GM18951 (cell line): ENCODE measurements at regions not wholly inside any gene's neighbourhood (a gene's known extent, or its start where the extent isn't known, plus 50 kb on each side); places are given as distances from the start of the nearest gene placed in this dataset.
"Not testable (repeated sequence)": the region's sequence is repeated elsewhere in the genome, so short reads cannot be mapped to it uniquely, and the experiment has no call there.

Experiments
- POLR2A ChIP-seq: IDR thresholded peaks from 4 replicates; pipeline ENCODE4 v1.6.1; 2011; ENCODE audit warnings: mild to moderate bottlenecking; ENCODE audit not compliant: insufficient read length, insufficient read depth; ENCODE audit errors: extremely low read depth
- in situ Hi-C: fragments of 300-500 bp; cut with MboI; formaldehyde crosslinking; loops from one replicate; pipeline ENCODE4 v1.12.0; 2022; ENCODE audit warnings: low sequenced_read_pairs, mixed read lengths, inconsistent platforms; ENCODE audit not compliant: unreplicated experiment

DNA sequence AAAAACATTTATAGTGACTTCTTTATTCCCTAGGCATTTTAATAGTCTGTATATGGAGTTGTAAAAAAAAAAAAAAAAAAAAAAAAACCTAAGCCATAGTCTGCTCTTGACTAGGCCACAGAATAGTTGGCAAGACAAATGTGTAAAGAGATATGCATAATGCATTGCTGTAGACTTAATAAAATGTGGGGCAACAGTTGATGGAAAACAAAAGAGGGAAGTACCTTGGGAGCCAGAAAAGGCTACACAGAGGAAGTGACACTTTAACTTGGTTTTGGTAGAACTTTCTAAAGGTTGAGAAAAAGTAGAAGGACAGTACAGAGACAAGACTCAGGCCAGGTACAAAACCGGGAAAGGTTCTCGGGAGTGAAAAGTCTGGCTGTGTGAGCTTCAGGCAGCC, 802.9 kb upstream of the ADAMTS5 start:
- in situ Hi-C loops: no loop called here
- no peak for TF ChIP-seq POLR2A

DNA sequence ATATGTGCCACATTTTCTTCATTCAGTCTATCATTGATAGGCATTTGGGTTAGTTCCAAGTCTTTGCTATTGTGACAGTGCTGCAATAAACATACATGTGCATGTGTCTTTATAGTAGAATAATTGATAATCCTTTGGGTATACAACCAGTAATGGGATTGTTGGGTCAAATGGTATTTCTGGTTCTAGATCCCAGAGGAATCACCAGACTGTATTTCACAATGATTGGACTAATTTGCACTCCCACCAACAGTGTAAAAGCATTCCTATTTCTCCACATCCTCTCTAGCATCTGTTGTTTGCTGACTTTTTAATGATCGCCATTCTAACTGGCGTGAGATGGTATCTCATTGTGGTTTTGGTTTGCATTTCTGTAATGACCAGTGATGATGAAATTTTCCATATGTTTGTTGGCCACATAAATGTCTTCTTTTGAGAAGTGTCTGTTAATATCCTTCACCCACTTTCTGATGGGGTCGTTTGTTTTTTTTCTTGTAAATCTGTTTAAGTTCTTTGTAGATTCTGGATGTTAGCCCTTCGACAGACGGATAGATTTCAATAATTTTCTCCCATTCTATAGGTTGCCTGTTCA, 801.3 kb upstream of the ADAMTS5 start:
- in situ Hi-C loops: not testable (repeated sequence)

DNA sequence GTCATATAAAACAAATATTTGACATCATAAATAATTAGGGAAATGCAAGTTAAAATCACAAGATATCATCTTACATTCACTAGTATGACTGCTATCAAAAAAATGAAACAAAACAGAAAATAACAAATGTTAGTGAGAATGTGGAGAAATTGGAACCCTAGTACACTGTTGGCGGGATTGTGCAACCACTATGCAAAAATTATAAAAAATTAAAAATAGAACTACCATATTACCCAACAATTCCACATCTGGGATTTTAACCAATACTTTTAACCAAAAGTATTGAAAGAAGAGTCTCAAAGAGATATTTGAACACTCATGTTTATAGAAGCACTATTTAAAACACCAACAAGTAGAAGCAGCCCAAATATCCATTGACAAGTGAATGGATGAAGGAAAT, 797.2 kb upstream of the ADAMTS5 start:
- no peak for TF ChIP-seq POLR2A
- in situ Hi-C loops: no loop called here

DNA sequence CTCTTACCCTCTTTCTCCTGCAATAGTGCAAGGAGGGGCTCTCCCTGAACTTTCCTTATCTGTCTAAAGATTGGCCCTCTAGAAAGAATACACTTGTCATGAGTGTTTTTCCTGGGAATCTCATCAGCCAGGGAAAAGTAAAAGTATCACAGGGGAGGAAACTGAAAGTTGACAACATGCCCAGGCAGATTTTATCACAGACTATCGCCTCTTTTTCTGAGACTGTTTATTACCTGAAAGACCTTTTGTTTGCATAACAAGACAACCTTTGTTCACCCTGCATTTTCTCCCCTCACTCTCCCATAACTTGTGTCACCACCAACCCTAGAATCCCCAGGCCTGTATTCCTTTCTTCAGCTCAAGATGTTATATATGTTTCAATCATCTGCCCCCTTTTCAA, 794.7 kb upstream of the ADAMTS5 start:
- no peak for TF ChIP-seq POLR2A
- in situ Hi-C loops: no loop called here

DNA sequence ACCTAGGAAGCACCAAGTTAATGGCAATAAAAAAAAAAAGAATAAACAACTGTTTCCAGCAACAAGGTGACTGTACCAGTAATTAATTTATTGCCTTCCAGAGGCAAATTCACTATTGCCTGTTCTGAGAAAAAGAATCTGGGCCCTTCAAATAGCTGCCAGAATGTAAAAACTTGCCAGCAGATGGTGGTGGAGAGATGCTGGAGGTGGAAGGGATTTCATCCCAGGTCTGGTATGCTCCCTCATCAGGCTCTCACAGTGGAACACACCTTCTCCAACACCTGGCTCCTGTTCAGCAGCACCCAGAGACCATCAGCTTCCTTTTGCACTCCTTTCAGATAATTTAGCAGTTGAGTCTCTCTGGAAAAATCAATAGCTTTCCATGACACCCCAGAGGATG, 792.9 kb upstream of the ADAMTS5 start:
- in situ Hi-C loops: no loop called here
- no peak for TF ChIP-seq POLR2A

DNA sequence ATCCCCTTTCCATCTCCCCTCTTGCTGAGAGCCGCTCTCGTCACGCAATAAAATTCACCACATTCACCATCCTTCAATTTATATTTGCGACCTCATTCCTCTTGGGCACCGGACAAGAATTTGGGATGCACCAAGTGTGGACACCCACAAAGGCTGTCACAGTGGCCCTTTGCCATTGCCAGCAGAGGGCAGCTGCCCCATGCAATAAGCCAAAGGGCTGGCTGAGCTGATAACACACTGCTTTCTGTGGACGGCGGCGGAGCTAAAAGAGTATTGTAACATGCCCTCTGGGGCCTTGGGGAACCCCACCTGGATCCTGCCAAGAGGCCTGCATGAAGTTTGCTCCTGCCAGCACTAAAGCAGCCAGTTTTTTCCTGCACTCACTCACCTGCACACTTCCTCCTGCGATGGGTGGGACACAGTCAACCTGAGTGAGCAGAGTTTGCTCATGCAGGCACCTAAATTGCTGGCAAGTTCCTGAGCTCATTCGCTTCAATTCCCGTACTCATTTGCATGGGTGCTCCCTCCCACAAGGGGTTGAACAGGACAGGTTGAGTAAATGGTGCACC, 792.3 kb upstream of the ADAMTS5 start:
- in situ Hi-C loops: no loop called here
- no peak for TF ChIP-seq POLR2A

DNA sequence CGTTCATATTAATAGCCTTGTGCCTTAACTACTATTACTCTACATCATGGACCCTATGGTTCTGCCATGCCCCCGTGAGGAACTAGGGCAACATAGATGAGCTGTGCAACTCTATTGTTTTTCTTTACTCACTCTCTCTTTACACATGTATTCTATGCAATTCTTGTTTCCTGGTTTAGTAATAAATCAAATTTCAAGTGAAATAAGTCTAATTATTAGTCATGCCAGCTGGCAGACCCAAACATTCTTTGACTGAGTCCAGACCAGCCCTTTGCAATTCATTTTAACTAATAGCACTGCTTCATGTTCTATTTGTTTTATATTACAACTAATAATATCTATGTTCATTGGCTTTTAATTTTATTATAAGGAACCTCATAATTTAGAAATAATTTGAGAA, 789.3 kb upstream of the ADAMTS5 start:
- TF ChIP-seq POLR2A: no peak
- in situ Hi-C loops: no loop called here

DNA sequence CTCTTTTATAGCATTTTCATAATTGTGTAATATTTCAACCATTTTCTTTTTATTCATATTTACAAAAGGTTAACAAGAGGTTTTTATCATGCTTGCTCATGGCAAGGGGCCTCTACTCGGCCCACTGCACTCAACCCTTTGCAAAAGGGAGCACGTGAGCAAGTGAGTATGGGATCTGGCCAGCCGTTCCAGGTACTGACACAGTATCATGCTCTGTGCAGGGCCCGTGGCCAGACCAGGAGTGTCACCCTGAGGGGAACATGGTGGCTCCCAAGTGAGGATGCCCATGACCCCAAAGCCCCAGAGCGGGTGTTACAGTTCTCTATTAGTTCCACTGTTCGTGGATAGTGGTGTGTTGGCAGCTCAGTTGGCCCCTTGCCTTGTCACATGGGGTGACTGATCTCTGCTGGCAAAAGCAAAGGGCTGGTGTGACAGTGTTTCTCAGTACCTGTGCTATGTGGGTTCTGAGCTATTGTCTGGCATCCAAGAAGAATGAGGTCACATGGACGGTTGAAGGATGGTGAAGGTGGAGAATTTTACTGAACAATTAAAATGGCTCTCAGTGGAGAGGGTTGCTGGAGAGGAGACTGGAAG, 777.2 kb upstream of the ADAMTS5 start:
- TF ChIP-seq POLR2A: no peak
- in situ Hi-C loops: no loop called here

DNA sequence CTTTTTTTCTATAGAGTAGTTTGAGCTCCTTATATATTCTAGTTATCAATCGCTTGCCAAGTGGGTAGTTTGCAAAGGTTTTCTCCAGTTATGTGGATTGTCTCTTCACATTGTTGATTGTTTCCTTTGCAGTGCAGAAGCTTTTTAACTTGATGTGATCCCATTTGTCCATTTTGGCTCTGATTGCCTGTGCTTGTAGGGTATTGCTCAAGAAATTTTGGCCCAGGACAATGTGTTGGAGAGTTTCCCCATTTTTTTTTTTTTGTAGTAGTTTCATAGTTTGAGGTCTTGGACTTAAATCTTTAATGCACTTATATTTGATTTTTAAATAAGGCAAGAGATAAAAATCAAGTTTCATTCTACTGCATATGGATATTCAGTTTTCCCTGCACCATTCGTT, 774.8 kb upstream of the ADAMTS5 start:
- in situ Hi-C loops: no loop called here
- no peak for TF ChIP-seq POLR2A

DNA sequence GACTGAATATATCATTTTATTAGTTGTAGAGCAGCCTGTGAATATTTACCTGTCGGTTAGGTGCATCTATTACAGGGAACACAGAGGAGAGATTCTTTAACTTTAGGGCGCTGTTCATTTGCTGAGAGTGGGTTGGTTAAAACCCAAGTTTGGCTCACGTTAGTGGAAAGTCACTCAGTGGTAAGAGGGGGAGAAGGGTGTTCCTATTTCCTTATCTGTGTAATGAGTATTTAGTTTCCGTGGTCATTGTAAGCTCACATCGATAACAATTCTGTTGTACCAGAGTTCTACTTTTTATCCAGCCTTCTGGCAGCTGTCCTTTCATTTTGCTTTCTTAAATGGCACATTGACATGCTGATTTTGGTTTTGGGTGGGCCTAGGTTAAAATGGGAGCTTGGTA, 773.2 kb upstream of the ADAMTS5 start:
- no peak for TF ChIP-seq POLR2A

DNA sequence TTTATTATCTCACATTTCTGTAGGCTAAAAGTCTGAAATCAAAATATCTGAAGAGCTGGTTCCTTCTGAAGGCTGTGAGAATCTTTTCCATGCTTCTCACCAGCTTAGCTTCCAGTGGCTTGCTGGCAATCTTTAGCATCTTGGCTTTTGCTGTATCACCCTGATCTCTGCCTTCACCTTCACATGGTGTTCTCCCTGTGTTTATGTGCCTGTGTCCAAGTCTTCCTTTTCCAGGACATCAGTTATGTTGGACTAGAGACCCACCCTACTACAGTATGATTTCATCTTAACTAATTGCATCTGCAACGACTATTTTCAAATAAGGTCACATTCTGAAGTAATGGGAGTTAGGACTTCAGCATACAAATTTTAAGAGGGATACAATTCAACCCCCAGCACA, 772.3 kb upstream of the ADAMTS5 start:
- in situ Hi-C loops: no loop called here
- no peak for TF ChIP-seq POLR2A

More for the DNA sequence above, 773.2 kb upstream of the ADAMTS5 start:
- in situ Hi-C loops: no loop called here

DNA sequence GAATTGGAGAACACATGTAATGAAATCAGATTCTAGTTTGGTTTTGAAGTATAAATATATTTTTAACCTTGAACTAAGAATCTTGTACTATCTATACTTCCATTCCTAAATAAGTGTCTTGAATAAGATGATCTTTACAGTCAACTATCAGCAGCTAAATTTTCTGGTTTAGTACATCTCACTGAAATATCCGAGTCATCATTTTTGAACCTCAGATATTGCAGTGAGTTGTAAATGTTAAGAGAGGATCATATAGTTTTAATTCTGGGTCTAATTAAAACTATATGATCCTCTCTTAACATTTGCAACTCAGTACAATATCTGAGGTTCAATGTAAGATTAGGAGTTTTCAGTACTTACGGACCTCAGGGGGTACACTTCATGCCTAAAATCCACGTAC, 768.8 kb upstream of the ADAMTS5 start:
- TF ChIP-seq POLR2A: no peak
- in situ Hi-C loops: no loop called here

DNA sequence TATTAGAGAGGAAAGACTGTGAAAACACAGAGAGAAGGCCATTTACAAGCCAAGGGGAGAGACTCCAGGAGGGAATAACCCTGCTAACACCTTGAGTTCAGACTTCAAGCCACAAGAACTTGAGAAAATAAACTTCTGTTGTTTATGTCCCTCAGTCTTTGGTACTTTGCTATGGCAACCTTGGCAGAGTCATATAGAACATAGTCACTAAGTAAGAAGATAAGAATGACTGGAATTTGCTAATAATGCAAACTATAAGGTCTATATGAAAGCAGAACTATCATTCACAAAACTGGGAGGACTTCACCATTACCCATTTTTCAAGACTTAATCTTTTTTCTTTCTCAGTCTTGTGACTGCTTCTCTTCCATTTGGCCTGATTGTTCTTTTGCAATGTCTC, 767.3 kb upstream of the ADAMTS5 start:
- in situ Hi-C loops: no loop called here
- TF ChIP-seq POLR2A: no peak

DNA sequence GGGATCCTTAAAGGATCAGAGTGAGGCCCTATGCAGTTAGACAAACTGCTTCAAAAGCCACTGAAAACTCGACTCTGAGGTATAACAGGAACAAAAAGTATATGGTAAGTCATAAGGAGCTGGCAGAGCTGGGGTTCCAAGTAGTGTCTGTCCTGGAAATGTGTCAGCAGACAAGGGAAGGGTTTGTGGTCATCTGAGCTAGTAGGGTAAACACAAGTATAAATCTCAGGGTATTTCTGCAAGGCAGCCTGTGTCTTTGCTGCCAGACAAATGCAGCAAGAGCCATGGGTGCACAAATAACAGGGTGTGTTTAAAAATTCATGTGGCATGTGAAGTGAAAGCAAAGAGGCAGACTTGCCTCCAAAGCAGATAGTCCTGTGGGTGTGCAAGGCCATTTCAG, 759.0 kb upstream of the ADAMTS5 start:
- in situ Hi-C loops: no loop called here
- no peak for TF ChIP-seq POLR2A

DNA sequence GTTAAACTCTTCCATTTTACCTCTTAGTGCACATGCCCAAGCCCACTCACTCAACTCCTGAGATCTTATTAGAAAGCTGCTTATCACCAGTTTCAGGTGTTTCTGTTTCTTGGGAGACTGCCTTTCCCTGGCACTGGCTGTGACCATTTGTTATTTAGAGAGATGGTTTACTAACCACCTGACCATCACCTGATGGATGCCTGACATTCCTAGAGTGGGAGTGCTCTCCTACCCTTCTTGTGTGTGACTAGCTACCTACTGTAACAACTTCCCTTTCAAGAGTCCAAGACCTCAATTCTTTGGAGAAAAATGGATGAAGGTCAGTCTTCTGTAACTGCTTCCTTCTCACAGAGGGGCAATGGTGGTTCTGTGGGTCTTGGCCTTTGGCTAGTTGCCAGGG, 755.2 kb upstream of the ADAMTS5 start:
- in situ Hi-C loops: loop anchor here (25.0 kb wide), 1 partner anchor 885 kb away; the partner anchor contains the start of gene ADAMTS1
- no peak for TF ChIP-seq POLR2A

DNA sequence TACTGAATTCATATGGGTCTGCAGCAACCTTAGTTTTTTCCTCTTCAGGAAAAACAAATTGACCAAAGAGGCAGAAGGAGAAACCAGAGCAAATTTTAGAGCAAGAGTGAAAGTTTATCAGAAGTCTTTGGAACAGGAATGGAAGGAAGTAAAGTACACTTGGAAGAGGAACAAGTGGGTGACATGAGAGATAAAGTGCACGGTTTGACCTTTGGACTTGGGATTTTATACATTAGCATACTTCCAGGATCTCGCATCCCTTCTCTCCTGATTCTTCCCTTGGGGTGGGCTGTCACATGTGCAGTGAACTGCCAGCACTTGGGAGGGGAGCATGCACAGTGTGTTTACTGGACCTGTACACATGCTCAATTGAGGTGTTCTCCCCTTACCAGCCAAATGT, 754.8 kb upstream of the ADAMTS5 start:
- TF ChIP-seq POLR2A: no peak
- in situ Hi-C loops: loop anchor here (25.0 kb wide), 1 partner anchor 884 kb away; the partner anchor contains the start of gene ADAMTS1
